GM18517 (cell line): ENCODE measurements at regions not wholly inside any gene's neighbourhood (a gene's known extent, or its start where the extent isn't known, plus 50 kb on each side); places are given as distances from the start of the nearest gene placed in this dataset.

Source experiments
- ATAC-seq: cut with Tn5 transposase; IDR thresholded peaks from one replicate; pipeline ENCODE4 v1.9.1; 2021; ENCODE audit warnings: mild to moderate bottlenecking, moderate library complexity; ENCODE audit not compliant: unreplicated experiment

DNA sequence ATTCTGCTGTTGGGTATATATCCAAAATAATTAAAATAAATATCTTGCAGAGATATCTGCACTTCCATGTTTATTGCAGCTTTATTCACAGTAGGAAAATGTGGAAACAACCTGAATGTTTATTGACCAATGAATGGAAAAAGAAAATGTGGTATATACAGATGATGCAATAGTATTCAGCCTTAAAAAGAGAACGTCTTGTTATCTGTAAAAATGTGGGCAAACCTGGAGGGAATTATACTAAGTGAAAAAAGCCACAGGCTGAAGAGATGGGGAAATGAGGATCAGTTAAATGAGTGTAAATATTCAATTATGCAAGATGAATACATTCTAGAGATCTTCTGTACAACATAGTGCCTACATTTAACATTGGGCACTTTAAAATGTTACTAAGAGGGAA, 766.1 kb upstream of the IGFBP3 start:
- ATAC-seq = no peak

DNA sequence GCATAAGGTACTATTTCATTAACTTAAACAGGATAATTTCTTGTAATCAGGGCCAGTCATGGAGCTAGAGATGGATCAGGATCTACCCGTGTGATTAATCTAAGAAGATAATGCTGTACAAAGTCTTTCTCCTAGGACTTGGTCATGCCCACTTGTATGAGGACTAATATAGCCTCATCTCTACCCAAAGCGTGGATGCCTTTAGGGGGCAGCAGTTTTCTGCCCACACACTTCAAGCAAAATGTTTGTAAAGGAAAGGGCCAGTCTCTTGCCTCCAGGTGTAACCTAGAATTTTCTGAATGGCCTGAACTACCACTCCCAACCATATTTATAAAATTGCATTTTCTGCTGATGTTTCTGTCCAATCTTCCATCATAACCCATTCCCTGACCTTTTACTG, 764.0 kb upstream of the IGFBP3 start:
- no peak for ATAC-seq

DNA sequence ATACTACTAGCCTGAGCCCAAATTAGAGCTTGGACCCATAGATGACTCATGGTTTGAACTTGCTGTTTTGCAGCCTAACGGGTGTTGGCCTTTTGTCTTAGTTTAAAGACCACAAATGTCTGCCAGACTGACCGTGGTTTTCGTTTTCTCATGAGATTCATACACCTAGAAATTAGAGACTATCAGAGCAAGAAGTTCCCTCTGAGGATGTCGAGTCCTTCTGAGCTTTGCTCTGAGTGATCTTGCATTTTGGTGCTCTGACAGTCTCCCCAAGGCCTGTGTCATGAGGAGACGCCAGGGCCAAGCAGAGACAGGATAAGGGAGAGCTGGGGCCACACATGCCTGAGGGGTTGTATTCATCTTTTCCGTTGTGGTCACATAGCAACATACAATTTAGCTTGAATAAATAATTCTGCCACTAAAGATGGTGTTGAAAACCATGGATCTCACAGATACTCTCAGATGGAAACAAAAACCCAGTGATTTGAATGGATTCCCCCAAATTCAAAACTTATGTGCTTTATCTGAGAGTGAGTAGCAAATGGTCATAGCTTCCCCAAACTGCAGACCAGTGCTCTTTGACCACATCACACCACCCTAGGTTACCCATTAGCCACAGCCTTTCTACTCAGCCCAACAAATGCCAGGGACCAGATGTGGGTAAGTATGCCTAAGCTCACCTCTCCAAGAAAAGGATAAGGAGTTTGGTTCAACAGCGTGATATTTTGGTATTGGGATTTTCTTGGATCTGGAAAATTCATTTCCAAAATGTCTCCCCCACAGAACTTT, 762.0 kb upstream of the IGFBP3 start:
- ATAC-seq = no peak

DNA sequence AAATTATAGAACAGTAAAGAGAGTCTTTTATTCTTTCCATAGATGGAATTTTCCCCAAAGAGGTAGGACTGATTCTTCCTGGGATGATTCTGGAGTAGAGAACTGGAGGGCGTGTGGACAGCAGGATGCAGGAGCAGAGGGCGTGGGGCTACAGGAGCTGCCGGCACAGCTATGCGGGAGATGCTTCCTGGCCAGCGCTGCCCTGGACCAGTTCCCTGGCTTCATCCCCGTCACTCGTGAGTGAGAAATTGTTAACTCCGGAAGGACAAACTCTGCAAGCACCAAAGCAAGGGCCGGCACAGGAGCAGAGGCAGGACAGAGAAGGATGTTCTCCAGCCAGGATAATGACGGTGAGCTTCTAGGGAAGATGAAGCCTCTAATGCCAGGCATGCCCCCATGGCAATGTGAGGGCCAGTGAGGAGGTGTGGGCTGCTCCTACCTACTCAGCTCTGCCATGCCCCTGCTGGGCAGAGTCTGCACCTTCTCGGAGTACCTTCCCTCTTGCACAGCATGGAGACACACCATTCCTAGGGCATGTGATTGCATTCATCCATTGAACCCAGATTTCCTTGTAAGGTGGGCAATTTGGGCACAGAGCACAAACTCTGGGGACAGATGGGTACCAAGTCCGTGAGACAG, 760.9 kb upstream of the IGFBP3 start:
- no peak for ATAC-seq

DNA sequence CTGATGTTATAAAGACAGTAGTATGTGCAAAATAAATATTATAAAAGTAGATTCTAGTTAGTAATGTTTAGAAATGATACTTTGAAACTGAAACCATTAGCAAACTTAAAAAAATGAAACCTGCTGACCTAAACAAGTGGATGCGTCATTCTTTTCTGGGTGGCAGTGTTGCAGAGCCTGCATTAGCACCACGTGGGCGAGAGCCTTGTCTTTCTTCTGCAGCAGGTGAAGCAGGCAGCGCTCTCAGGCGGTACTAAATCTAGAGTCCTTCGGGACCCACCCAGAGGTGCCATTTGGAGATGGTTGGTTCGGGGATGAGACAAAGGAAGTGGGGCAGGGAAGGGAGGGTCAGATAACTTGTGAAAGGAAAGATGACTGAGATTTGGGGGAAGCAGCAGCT, 759.1 kb upstream of the IGFBP3 start:
- no peak for ATAC-seq

DNA sequence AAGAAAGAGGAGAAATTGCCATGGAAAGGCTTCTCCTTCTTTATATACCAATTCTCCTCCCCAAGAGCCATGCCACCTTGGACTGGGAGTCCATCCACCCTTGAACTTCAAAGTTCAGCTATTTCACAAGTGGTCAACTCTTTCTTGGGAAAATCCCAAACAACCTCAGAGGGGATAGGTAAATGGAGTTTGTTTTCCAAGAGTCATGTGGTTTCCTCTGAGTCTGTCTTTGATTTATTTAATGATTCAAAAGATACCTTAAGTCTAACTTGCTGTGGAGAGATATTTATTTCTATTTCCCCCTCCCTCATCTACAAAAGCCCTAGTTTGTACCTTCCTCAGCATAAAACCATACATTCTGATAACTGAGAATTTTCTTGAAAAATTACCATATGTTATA, 758.6 kb upstream of the IGFBP3 start:
- ATAC-seq = no peak

DNA sequence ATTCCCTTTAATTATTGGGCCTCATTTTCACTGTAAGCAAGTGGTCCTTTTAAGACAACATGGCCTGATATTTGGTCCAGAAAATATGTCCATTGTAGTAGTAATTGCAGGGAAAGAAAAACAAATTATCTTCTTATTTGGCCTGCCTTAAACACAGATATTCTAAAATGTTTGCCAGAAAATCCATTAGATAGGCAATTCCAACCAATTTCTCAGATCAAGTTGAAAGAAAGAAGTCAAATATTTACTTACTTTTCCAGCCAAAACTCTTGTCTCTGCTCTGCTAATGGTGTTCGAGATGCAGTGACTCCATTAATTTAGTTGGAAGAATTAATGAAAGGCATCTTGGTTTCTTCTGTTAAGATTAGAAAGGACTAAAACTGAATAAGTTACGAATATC, 757.3 kb upstream of the IGFBP3 start:
- no peak for ATAC-seq

DNA sequence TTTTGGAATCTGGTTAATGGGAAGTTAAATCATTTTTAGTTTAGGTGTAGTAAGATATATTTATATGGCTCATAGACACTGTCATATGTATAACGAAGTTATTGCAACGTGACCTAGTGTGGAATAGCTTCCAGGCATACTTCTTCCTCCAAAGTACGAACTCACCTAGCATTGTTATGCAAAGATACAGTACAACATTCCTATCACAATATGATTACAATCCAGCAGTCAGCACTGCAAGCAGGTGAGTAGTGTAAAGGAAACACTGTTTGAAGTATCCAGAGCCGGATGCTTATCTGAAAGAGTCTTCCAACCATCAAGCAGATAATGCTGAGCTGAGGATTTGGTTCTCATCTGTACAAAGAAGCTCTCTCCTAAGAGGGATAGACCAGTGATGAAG, 754.4 kb upstream of the IGFBP3 start:
- ATAC-seq = no peak

DNA sequence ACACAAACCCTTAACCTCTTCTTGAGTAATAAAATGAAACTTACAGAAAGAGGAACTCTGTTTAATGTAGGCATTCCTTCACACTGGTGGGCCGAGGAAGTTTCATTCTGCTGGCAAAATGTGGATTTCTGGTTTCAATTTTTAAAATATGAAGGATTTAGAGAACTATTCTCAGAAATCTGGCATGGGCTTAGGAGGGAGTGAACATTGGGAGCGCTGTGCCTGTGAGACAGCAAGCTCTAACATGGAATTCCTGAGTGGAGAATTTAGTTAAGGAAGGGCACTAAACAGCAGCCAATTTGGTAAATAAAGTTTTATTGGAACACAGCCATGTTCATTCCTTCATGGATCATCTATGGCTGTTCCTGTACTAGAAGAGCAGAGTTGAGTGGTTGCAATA, 751.8 kb upstream of the IGFBP3 start:
- ATAC-seq = no peak

DNA sequence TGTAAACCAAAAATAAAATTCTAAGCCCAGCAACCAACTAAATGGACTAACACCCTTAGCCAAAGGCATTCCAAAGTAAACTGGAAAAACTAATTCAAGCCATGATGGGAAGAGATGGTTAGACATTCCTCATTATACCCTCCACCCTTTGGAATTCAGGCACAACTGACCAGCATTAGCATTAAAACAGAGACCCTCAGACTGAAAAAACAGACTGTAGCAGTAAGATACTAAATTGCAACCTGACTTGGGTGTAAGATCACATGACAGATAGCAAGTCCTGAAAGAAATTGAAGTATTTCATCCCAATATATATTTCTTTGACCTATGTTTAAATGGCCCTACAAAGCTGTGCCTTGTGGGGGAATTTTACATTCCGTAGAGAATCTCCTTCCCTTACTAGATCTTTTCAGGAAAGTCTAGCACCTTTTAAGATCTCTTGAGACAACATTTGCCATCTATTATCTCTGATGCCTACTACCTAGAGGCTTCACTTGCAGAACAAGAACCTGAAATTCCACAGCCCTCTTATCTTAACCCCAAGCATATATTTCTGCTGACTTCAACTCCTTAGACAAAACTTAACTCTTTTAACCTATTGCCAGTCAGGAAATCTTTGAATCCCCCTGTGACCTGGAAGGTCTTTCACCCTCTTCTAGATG, 750.2 kb upstream of the IGFBP3 start:
- ATAC-seq = no peak

DNA sequence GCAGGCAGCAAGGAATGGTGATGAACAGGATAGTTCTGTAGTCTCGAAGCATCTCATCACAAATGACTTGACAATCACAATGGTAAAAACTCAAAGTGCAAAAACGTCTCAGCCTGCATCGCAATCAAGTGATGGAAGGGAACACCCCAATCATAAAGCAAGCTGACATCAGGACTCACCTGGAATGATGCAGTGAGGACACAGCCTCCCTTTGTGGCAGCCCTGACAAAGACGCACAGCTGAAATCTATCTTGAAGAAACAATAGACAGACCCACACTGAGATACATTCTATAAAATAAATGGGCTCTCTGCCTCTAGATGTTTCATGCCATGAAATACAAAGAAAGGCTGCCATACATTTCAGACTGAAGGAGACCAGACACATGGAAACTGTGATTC, 748.0 kb upstream of the IGFBP3 start:
- ATAC-seq = no peak

DNA sequence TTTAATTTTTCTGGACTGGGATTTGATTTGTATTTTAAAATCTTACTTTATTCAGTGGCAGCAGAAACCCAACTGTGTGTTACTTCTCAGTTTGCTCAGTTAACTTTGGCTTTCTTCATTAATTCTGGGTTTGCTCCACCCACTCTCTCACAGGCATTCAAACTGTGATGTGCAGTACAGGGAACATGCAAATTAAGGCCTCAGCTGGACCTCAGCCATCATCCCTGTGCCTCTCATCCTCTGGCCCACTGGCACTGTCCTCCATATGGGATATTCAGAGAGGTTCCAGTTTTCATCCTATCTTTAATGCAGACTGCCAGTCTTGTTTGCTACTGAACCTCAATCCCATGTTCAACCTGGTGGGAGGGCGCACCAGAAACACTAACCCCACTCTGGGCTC, 743.4 kb upstream of the IGFBP3 start:
- ATAC-seq = no peak

DNA sequence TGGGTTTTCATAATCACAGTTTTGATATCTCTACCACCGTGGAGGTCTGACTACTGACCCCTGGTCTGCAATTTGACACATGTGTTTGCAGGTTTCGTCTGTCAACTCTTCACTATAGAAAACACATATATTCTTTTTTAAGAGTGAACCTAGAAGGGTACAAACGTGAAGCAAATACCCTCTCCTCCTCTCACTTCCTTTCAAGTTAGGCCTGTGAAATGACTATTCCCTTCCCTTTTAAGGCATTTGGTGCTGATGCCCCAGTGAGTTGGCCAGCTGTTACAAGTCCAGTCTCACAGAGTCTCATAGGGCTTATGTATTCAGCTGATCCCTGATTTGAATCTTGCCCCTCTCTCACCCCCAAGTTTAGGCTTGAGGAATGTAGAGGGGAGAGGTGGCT, 742.0 kb upstream of the IGFBP3 start:
- no peak for ATAC-seq

DNA sequence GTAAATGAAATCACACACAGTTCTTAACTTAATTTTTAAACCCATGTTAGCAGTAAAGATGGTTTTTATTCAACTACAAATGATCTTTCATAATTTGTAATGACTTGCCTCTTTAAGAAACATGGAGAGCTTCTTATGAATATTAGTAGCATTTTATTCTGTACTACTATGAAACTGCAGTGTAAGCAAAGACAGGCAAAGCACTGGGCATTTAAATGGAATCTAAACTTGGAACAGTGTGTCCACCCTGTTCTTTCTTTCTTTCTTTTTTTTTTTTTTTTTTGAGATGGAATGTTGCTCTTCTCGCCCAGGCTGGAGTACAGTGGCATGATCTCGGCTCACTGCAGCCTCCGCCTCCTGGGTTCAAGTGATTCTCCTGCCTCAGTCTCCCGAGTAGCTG, 740.4 kb upstream of the IGFBP3 start:
- ATAC-seq = no peak

DNA sequence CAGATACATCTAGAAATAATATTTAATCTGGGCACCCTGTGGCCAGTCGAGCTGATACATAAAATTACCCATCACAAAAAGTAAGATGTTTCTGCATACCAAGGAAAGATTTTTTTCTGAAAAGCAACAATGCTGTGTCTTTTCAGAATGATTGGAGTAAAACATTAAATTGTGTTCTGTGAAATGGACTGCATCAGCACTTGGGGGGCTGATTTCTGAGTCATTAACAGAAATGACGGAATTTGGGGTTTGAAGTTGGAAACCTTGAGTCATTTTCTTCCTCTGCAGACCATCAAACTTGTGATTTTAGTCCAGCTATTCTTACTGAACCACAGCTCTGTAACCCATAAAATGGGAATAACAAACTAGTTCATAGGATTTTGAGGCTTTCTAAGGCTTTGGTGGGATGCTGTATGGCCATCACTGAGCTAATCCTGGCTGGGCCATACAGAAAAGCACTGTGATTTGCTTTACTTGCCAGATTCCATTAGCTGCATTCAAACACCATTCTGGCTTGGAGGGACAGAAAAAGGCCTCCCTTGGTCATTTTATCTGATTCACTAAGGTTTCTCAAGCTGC, 739.4 kb upstream of the IGFBP3 start:
- ATAC-seq = no peak

DNA sequence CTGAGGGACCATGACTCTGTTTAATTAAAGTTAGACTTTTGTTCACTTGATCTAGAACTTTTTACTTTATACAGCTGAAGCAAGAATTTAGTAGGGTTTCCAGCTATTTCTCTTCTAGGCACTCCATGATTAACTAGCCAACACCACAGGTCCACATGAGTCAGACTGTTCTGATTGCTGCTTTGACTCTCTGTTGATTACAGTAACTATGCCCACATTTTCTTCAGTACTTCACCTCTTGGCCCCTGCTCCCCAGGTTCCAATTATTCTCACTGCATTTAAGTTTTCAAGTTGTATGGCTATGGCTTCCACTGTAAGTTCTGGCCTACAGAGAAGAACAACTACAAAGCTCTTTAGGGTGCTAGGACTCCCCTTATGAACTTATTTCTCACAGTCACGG, 737.2 kb upstream of the IGFBP3 start:
- ATAC-seq = no peak

DNA sequence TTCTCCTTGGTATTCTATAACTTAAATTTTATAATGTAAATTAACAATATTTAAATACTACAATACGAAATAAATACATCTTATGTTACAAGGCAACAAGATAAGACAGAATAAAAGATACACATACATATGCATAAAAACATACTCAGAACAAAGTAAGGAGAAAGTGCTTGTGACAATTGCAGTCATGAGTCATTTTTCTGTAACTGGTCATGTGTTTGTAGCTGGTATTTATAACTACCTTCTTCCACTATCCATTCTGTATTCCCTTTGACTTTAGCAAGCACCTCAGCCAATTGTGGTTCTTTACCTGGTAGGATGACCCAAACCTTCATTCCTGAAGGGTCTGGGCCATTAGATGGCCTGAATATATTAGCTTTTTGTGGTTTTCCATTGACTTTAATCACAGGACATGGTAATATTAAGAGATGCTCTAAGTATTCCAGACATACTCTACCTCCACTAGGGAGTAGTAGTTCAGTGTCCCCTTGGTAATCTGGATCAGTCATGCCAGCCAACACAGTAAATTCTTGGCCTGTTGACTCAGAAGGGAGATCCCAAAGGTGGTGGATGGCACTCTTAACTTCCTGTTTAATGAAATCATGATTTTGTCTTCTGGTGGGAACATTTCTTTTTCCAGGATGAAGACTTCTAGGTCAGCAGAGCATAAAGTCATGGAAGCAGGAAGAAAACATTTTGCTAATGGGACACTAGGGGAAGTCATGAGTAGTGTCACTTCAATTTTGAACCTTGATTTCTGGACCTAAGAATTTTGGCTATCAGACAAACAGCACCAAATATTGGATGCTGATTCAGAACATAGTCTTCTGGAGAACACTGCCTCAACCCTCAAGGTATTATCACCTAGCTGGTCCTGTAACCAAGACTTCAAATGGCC, 733.7 kb upstream of the IGFBP3 start:
- no peak for ATAC-seq

DNA sequence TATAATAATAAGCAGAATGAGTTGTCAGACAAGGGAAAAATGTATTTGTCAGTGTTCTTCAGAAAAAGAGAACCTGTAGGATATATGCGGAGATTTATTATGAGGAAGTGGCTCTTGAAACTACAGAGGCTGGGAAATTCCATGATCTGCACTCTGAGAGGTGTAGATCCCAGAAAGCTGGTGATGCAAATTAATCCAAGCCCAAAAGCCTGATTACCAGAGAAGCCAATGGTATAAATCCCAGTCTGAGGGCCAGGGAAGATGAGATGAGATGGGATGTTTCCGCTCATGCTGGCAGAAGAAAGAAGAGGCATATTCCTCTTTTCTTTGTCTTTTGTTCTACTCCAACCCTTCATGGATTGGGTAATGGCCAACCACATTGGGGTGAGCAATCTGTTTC, 732.8 kb upstream of the IGFBP3 start:
- no peak for ATAC-seq

DNA sequence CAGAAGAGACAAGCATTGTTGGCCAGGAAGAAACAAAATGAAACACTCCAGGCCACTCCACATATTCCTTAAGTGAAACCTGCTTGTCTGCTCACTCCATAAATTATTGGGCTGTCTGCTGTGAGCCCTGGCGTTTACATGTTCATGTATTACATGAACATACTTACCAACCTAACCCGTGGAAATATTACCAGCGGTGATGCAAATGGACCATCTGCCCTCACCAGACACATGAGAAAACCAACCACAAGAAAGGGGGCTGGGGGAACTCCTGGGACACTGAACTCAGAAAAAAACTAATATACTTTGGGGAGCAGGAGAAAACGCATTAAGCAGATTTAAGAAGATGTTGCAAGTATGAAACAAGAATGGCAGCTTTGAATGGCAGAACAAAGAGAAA, 731.2 kb upstream of the IGFBP3 start:
- ATAC-seq = no peak

DNA sequence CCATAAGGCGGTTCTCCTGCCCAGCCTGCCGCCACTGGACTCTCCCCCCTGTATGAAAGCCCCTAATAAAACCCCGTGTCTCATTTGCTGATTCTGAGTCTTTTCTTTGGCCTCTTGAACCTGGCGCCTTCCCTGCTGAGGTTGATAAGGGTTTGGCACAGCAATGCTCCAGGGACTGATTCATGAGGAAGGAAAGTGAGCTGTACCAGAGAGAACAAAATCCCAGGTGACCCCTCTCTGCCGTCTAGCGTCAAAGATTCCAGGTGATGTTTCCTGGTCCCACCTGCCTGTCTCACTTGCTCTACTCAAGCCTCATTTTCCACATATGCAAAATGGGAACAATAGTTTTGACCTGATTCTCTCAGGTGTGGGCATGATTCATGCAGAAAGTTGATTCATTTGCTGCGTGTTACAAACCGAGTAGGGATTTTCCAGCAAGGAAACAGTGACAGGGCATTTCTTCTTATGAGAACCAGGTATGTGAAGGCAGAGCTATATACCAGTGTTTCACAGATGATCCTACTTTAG, 730.6 kb upstream of the IGFBP3 start:
- no peak for ATAC-seq

DNA sequence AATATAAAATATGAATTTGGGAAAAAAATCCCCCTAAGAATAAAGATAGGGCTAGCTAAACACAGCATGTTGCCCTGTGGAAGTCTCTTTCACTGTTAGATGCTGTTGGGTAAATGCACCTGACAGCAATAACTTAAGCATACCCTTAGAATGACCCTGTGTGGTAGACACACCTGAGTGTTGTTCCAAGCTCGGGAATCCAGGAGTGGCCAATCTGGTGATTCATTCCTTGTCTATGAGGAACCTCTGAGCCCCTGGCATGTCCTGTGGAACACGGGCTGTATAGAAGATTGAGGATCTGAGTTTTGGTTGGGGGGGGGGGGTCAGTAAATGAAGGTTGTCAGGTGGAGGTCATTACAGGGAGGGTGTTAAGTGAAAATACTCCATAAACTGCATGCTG, 730.0 kb upstream of the IGFBP3 start:
- no peak for ATAC-seq
